OCI-LY7 (cell line): ENCODE measurements at regions not wholly inside any gene's neighbourhood (a gene's known extent, or its start where the extent isn't known, plus 50 kb on each side); places are given as distances from the start of the nearest gene placed in this dataset.

Experiments used
- EZH2phosphoT487 ChIP-seq: fragments of 200-600 bp; sonication (generic); IDR thresholded peaks from 2 replicates; pipeline ENCODE4 v1.6.1; 2018; ENCODE audit warnings: low read depth, borderline replicate concordance, mild to moderate bottlenecking, mixed run types, antibody characterized with exemption, low read length, moderate library complexity, mixed read lengths
- TF ChIP-seq, protein P1 (sequence below): fragments of 200-600 bp; sonication (generic); conservative IDR thresholded peaks from 2 replicates; pipeline ENCODE4 v1.5.1; 2014; ENCODE audit warnings: mild to moderate bottlenecking, antibody characterized with exemption, low read length, moderate library complexity, mixed read lengths

DNA sequence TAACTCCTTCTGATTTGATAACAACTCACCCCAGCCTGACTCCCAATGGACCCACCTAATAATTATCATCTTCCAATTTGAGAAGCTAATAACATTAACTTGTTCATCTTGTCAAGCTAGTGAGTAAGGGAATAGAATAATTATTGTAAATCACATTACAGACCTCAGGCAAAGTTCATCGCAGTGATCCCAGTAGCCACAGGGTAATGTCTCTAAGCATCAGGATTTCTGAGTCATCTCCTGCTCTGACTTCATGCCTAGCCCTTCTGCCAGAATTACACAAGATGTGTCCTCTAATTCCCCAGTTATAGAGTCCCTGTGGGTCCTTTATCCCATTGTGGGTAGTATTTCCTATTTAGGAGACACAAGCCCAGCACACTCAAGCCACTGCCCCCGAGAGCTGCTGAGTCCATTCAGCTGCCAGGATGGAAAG lies 365.7 kb downstream of the DEPDC1B start:
- TF ChIP-seq, protein P1, sequence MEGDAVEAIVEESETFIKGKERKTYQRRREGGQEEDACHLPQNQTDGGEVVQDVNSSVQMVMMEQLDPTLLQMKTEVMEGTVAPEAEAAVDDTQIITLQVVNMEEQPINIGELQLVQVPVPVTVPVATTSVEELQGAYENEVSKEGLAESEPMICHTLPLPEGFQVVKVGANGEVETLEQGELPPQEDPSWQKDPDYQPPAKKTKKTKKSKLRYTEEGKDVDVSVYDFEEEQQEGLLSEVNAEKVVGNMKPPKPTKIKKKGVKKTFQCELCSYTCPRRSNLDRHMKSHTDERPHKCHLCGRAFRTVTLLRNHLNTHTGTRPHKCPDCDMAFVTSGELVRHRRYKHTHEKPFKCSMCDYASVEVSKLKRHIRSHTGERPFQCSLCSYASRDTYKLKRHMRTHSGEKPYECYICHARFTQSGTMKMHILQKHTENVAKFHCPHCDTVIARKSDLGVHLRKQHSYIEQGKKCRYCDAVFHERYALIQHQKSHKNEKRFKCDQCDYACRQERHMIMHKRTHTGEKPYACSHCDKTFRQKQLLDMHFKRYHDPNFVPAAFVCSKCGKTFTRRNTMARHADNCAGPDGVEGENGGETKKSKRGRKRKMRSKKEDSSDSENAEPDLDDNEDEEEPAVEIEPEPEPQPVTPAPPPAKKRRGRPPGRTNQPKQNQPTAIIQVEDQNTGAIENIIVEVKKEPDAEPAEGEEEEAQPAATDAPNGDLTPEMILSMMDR: no peak
- no peak for TF ChIP-seq EZH2phosphoT487
